Neural crest cell (in vitro differentiated cells): ENCODE measurements at regions not wholly inside any gene's neighbourhood (a gene's known extent, or its start where the extent isn't known, plus 50 kb on each side); places are given as distances from the start of the nearest gene placed in this dataset.

ENCODE experiments used
- DNase-seq: peaks from one replicate; pipeline ENCODE4 v3.0.0; 2021; ENCODE audit warnings: low read depth, mixed read lengths, low spot score
- H3K27ac Mint-ChIP-seq: one replicate; pipeline ENCODE4 v1.8.0; 2021; ENCODE audit warnings: mild to moderate bottlenecking, mixed read lengths; ENCODE audit not compliant: unreplicated experiment
- H3K27me3 Mint-ChIP-seq: 2 replicates; pipeline ENCODE4 v1.8.0; 2021; ENCODE audit warnings: low read depth, mild to moderate bottlenecking, mixed read lengths
- H3K36me3 Mint-ChIP-seq: 2 replicates; pipeline ENCODE4 v1.8.0; 2021; ENCODE audit warnings: low read depth, mild to moderate bottlenecking, mixed read lengths
- H3K4me1 Mint-ChIP-seq: 2 replicates; pipeline ENCODE4 v1.8.0; 2021; ENCODE audit warnings: mixed read lengths
- H3K4me3 Mint-ChIP-seq: one replicate; pipeline ENCODE4 v1.8.0; 2021; ENCODE audit warnings: mild to moderate bottlenecking, mixed read lengths
- H3K9me3 Mint-ChIP-seq: 2 replicates; pipeline ENCODE4 v1.8.0; 2021; ENCODE audit warnings: mixed read lengths
- CTCF ChIP-seq: fragments of 200-600 bp; sonication (generic); conservative IDR thresholded peaks from 2 replicates; pipeline ENCODE4 v1.5.0; 2021; ENCODE audit warnings: antibody characterized with exemption, mild to moderate bottlenecking

- no peak for DNase-seq
- TF ChIP-seq CTCF: no peak
- no peaks in the 10 kb centered on the region for H3K4me1 Mint-ChIP-seq
- H3K27ac Mint-ChIP-seq: no peak overlapping the region
- peaks cover 7% of the 10 kb centered on the region for H3K9me3 Mint-ChIP-seq
- H3K36me3 Mint-ChIP-seq: peaks cover 4% of the 10 kb centered on the region
- no peaks in the 10 kb centered on the region for H3K27me3 Mint-ChIP-seq
- no peak overlapping the region for H3K4me3 Mint-ChIP-seq
These were observed 168.1 kb upstream of the ID2 start for GRCh38 chr2:8513601-8514273.

DNA sequence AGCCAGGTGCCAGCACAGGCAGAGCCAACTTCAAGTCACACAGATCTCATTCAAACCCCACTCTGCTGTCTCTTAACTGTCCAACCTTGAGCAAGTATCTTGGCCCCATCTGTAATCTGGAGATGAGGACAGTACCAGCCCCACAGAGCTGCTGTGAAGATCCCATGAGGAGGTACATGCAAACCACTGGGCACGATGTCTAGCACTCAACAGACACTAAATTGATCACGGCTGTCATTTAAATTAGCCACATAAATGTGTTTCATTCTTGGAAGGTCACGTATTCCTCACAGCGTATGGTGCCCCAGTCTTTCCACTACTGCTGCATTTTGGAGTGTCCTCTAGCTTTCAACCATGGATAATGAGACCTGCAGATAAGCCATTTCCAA is 167.6 kb upstream of the ID2 start:
- H3K4me3 Mint-ChIP-seq: no peak overlapping the region
- peaks cover 4% of the 10 kb centered on the region for H3K36me3 Mint-ChIP-seq
- no peak for DNase-seq
- no peak for TF ChIP-seq CTCF
- H3K4me1 Mint-ChIP-seq: no peaks in the 10 kb centered on the region
- H3K27me3 Mint-ChIP-seq: no peaks in the 10 kb centered on the region
- no peak overlapping the region for H3K27ac Mint-ChIP-seq
- H3K9me3 Mint-ChIP-seq: peaks cover 7% of the 10 kb centered on the region

GRCh38 chr2:8514796-8515758 is 166.8 kb upstream of the ID2 start:
- no peak overlapping the region for H3K4me3 Mint-ChIP-seq
- peaks cover under 1% of the 10 kb centered on the region for H3K36me3 Mint-ChIP-seq
- DNase-seq: no peak
- no peaks in the 10 kb centered on the region for H3K4me1 Mint-ChIP-seq
- no peak overlapping the region for H3K27ac Mint-ChIP-seq
- H3K27me3 Mint-ChIP-seq: no peaks in the 10 kb centered on the region
- no peak for TF ChIP-seq CTCF
- H3K9me3 Mint-ChIP-seq: peaks cover 3% of the 10 kb centered on the region

GRCh38 chr2:8515864-8516533 is 165.9 kb upstream of the ID2 start:
- Mint-ChIP-seq H3K36me3 (no peaks in the 10 kb centered on the region), H3K4me1 (no peaks in the 10 kb centered on the region), H3K27ac (no peak overlapping the region), H3K9me3 (no peaks in the 10 kb centered on the region), H3K27me3 (no peaks in the 10 kb centered on the region), H3K4me3 (no peak overlapping the region)
- no peak for TF ChIP-seq CTCF
- no peak for DNase-seq

DNA sequence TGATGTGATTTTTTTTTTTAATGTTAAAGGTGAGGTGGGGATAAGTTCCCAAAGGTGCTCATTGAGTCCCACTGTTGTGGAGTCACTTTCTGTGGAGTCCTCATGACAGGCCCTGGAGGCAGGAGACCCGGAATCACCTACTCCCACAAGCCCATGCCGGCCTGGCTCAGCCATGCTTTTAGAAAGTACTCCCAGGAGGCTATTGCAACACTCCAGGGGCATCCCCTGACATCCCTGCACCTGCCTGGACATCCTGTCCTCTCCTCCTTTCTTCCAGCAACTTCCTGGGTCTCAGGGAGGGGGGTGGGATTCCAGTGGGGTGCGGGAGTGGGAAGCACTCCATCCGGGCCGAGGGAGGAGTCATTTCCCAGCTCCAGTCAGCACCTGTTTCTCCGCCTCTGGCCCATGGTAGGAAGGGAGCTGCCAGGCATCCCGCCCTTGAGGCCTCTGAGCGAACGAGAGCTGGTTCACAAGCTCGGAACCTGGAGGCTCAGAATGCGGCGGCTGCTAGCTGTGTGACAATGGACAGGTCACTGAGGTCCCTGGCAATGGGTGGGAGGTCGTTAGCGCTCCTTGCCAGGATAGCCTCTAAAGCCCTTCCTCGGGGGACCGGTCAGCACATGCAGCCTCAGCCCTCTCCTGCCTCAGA is 163.9 kb upstream of the ID2 start:
- H3K4me1 Mint-ChIP-seq: no peaks in the 10 kb centered on the region
- H3K27me3 Mint-ChIP-seq: no peaks in the 10 kb centered on the region
- DNase-seq: no peak
- H3K27ac Mint-ChIP-seq: no peak overlapping the region
- no peak for TF ChIP-seq CTCF
- no peak overlapping the region for H3K4me3 Mint-ChIP-seq
- no peaks in the 10 kb centered on the region for H3K9me3 Mint-ChIP-seq
- H3K36me3 Mint-ChIP-seq: no peaks in the 10 kb centered on the region
